MCF 10A (cell line): ENCODE measurements at regions not wholly inside any gene's neighbourhood (a gene's known extent, or its start where the extent isn't known, plus 50 kb on each side); places are given as distances from the start of the nearest gene placed in this dataset.
A peak's percentile ranks its signal among the peaks of the same experiment; 100 is the strongest.

Experiments
- BruUV-seq: library from RNA; stranded (reverse); fragments of 400-500 nt; replicated peaks from 2 replicates; lab custom pipeline; 2021; lab: Mats Ljungman, UMichigan
- CTCF ChIA-PET: fragments of 300-600 bp; sonication (Branson Sonifier 250); formaldehyde crosslinking; extraction: SDS; loops from one replicate; lab custom pipeline; 2021; ENCODE audit warnings: antibody characterized with exemption, inconsistent platforms; lab: Yijun Ruan, JAX
- POLR2A ChIA-PET: fragments of 300-600, 350-650 bp; sonication (Branson Sonifier 250); formaldehyde crosslinking; extraction: SDS; loops from one replicate; lab custom pipeline; 2020; ENCODE audit warnings: antibody characterized with exemption, inconsistent platforms; lab: Yijun Ruan, JAX
- DNase-seq: peaks from one replicate; pipeline ENCODE4 v3.0.0-alpha.2; 2018; ENCODE audit not compliant: unreplicated experiment
- H3K27ac Mint-ChIP-seq: one replicate; pipeline ENCODE4 v1.8.0; 2022; ENCODE audit warnings: mild to moderate bottlenecking, low read depth, mixed read lengths; ENCODE audit not compliant: unreplicated experiment
- H3K27me3 Mint-ChIP-seq: one replicate; pipeline ENCODE4 v1.8.0; 2022; ENCODE audit warnings: mixed read lengths; ENCODE audit not compliant: insufficient read depth, unreplicated experiment
- H3K36me3 Mint-ChIP-seq: one replicate; pipeline ENCODE4 v1.8.0; 2022; ENCODE audit warnings: mild to moderate bottlenecking, moderate library complexity, mixed read lengths; ENCODE audit not compliant: insufficient read depth, unreplicated experiment
- H3K4me1 Mint-ChIP-seq: one replicate; pipeline ENCODE4 v1.8.0; 2022; ENCODE audit warnings: mixed read lengths; ENCODE audit not compliant: insufficient read depth, unreplicated experiment
- H3K4me3 Mint-ChIP-seq: one replicate; pipeline ENCODE4 v1.8.0; 2022; ENCODE audit warnings: mild to moderate bottlenecking, moderate library complexity, mixed read lengths; ENCODE audit not compliant: unreplicated experiment
- H3K9me3 Mint-ChIP-seq: one replicate; pipeline ENCODE4 v1.8.0; 2022; ENCODE audit warnings: mixed read lengths; ENCODE audit not compliant: unreplicated experiment
- CTCF ChIP-seq: fragments of 200-600 bp; IDR thresholded peaks from one replicate; pipeline ENCODE4 v1.8.0; 2022; ENCODE audit warnings: antibody characterized with exemption, mild to moderate bottlenecking; ENCODE audit not compliant: unreplicated experiment
- intact Hi-C: fragments of 100-400 bp; cut with micrococcal nuclease; formaldehyde crosslinking; loops from 2 replicates; pipeline ENCODE4 v1.14.1; 2022

- CTCF ChIA-PET: interaction anchor here (0.7 kb wide), 1 partner anchor 180 kb away, joined by 3 read pairs; no protein-coding TSS in a partner anchor
- intact Hi-C loops: no loop called here
- Mint-ChIP-seq H3K27ac (no peak overlapping the region), H3K4me3 (no peak overlapping the region), H3K9me3 (peaks cover 8% of the 10 kb centered on the region), H3K4me1 (peaks cover 16% of the 10 kb centered on the region), H3K36me3 (no peaks in the 10 kb centered on the region), H3K27me3 (no peaks in the 10 kb centered on the region)
- POLR2A ChIA-PET: interaction anchor here (0.6 kb wide), 1 partner anchor 104 kb away, joined by 3 read pairs; no protein-coding TSS in a partner anchor
- BruUV-seq: no TSS peak
- DNase-seq: no peak
- TF ChIP-seq CTCF: no peak
Observed at GRCh38 chr10:9028231-9028630, 973.7 kb downstream of the GATA3 start.

GRCh38 chr10:9035355-9035754, 980.9 kb downstream of the GATA3 start:
- intact Hi-C loops: loop anchor here (10.0 kb wide), 1 partner anchor 169 kb away; no protein-coding TSS in a partner anchor
- H3K36me3 Mint-ChIP-seq: no peaks in the 10 kb centered on the region
- no peak for TF ChIP-seq CTCF

GRCh38 chr10:9036711-9037204, 982.3 kb downstream of the GATA3 start:
- Mint-ChIP-seq H3K36me3 (no peaks in the 10 kb centered on the region), H3K27ac (no peak overlapping the region), H3K4me3 (no peak overlapping the region), H3K9me3 (no peaks in the 10 kb centered on the region), H3K4me1 (peaks cover 5% of the 10 kb centered on the region), H3K27me3 (no peaks in the 10 kb centered on the region)
- DNase-seq: no peak
- ChIA-PET POLR2A (interaction anchor here (1.2 to 1.4 kb wide), 2 partner anchors 11 to 29 kb away, joined by 3 to 5 read pairs; no protein-coding TSS in a partner anchor), CTCF (interaction anchor here (0.6 kb wide), 1 partner anchor 634 kb away, joined by 3 read pairs; no protein-coding TSS in a partner anchor)
- TF ChIP-seq CTCF: no peak
- intact Hi-C loops: loop anchor here (10.0 kb wide), 1 partner anchor 168 kb away; no protein-coding TSS in a partner anchor
- no TSS peak for BruUV-seq

More at GRCh38 chr10:9035355-9035754, 980.9 kb downstream of the GATA3 start:
- Mint-ChIP-seq H3K4me3 (no peak overlapping the region), H3K27me3 (no peaks in the 10 kb centered on the region), H3K4me1 (peaks cover 5% of the 10 kb centered on the region), H3K9me3 (no peaks in the 10 kb centered on the region), H3K27ac (no peak overlapping the region)
- POLR2A ChIA-PET: interaction anchor here (0.8 to 1.4 kb wide), 3 partner anchors 22 to 54 kb away, joined by 3 to 5 read pairs (median 3); no protein-coding TSS in a partner anchor
- CTCF ChIA-PET: no interaction called here
- no peak for DNase-seq
- BruUV-seq: no TSS peak

- Mint-ChIP-seq H3K27me3 (no peaks in the 10 kb centered on the region), H3K4me3 (no peak overlapping the region), H3K36me3 (no peaks in the 10 kb centered on the region), H3K27ac (no peak overlapping the region), H3K9me3 (no peaks in the 10 kb centered on the region), H3K4me1 (peaks cover 5% of the 10 kb centered on the region)
- intact Hi-C loops: loop anchor here (10.0 kb wide), 1 partner anchor 167 kb away; no protein-coding TSS in a partner anchor
- CTCF ChIA-PET: interaction anchor here (0.6 to 0.7 kb wide), 3 partner anchors 25 to 968 kb away, joined by 3 to 4 read pairs (median 3); no protein-coding TSS in a partner anchor
- POLR2A ChIA-PET: interaction anchor here (0.7 to 1.8 kb wide), 8 partner anchors 15 to 127 kb away, joined by 3 to 10 read pairs (median 4); no protein-coding TSS in a partner anchor
- BruUV-seq: no TSS peak
- no peak for TF ChIP-seq CTCF
- DNase-seq: peak; percentile 61
Observed at GRCh38 chr10:9038146-9038714, 983.7 kb downstream of the GATA3 start.
